Renal cortex interstitium (tissue), 11 donors: ENCODE measurements at regions not wholly inside any gene's neighbourhood (a gene's known extent, or its start where the extent isn't known, plus 50 kb on each side); places are given as distances from the start of the nearest gene placed in this dataset.

Source experiments
- DNase-seq, 11 donors: peaks; one replicate each; pipeline ENCODE4 v3.0.0-alpha.2; 2013; ENCODE audit warnings: low read depth in 9 of 11, low spot score in 4 of 11; ENCODE audit errors: extremely low read depth in 1 of 11

DNA sequence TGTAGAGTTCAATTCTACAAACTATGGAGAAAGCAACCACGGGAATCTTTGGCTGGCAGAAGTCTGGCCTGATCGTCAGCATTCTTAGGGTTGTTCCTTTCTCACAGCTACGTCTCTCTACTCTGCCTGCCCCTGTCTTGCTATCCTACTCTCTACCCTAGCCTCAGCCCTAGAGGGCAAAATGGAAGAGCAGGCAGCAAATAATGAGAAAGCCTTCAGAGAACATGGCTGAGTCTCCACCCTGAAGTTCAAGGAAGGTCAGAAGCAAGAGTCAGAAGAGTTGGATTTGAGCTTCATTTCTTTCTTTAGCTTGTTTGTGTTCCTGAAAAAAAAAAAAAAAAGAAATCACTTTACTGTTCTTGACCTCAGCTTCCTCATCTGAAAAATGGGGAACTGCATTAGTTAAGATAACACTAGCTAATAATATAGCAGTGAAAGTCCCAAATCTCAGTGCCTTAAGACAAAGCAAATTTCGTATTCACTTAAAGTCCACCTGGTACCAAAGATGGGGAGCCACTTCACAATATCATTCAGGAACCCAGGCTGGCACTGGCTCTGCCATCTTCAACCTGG lies 50.2 kb upstream of the CCND2 start:
- no peak for DNase-seq

DNA sequence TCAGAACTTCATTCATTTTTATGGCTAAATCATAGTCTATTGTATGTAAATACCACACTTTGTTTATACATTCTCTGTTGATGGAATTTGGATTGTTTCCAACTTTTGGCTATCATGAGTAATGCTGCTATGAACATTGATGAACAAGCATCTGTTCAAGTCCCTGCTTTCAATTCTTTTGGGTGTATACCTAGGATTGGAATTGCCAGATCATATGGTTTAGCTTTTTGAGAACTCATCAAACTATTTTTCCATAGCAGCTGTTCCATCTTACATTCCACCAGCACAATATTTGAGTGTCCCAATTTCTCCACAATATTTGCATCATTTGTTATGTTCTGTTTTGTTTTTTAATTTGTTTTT lies 52.3 kb upstream of the CCND2 start:
- no peak for DNase-seq

DNA sequence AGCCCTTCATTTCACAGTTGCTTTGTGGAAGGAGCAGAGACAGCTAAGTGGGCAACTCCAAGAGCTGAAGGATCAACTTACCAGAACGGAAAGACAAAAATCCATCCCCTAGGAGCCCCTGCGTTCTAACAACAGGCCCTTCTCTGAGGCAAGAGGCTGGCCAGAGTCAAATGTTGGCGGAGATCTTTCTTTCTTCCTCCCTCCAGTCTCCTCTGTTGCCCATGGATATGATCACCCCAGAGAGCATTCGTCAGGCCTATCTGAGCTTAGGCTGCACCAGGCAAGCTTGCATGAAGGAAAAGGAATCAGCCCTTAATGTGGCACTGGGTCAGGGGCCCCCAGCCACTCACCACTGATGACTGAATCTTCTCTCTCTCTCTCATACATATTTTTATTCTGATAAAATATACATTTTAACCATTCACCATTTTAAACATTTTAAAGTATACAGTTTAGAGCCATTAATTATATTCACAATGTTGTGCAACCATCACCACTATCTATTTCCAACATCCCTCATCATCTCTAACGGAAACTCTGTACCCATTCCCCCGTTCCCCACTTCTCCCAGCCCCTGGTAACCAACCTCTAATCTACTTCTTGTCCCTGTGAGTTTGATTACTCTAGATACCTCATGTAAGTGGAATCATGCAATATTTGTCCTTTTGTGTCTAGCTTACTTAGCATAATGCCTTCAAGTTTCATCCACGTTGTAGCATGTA lies 52.9 kb upstream of the CCND2 start:
- DNase-seq: no peak

DNA sequence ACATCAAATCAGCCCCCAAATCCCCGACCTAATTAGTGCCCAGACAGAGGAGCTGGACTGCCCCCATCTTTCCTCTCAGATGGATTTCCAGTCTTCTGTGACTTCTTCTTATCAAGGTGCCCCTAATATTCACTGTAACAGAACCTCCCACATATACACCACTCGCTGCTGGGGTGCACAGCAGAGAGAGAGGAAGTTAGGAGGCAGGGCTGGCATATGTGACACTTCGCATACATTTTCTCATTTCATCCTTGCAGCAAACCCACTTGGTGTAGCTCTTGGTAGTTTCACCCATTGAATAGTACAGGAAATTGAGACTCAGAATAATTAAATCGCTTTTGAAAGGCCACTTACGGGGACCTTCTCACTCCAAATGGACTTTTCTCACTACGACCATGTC lies 56.5 kb upstream of the CCND2 start:
- DNase-seq: no peak

DNA sequence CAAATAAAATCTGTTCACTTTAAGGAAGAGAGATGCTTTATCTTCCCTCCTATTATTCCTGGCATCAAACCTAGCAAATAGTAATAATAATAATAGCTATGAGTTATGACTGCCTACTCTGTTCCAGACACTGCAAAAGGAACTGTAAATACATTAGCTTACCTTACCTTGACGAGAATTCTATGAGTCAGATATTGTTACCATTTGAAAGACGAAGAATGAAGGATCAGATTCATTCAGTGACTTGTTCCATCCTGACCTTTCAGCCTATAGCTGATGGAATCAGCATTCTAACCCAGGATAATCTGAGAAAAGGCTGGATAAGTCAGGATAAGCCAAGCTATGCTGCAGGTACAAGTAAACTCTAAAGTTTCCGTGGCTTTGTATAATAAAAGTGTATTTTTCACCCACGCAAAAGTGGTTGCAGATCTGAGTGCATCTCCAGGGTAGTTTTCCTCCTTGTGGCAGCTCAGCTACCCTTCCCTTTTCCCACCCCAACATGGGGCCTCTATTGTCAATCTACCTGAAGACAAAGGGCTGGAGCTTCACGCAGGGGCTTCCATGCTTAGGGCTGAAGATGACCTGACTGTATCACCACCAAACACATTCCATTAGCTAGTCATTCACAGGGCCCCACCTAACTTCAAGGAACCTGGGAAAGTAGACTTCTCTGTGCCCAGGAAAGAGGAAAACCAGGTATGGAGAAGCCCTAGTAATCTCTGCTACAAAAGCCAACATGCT lies 57.2 kb upstream of the CCND2 start:
- DNase-seq: no peak

DNA sequence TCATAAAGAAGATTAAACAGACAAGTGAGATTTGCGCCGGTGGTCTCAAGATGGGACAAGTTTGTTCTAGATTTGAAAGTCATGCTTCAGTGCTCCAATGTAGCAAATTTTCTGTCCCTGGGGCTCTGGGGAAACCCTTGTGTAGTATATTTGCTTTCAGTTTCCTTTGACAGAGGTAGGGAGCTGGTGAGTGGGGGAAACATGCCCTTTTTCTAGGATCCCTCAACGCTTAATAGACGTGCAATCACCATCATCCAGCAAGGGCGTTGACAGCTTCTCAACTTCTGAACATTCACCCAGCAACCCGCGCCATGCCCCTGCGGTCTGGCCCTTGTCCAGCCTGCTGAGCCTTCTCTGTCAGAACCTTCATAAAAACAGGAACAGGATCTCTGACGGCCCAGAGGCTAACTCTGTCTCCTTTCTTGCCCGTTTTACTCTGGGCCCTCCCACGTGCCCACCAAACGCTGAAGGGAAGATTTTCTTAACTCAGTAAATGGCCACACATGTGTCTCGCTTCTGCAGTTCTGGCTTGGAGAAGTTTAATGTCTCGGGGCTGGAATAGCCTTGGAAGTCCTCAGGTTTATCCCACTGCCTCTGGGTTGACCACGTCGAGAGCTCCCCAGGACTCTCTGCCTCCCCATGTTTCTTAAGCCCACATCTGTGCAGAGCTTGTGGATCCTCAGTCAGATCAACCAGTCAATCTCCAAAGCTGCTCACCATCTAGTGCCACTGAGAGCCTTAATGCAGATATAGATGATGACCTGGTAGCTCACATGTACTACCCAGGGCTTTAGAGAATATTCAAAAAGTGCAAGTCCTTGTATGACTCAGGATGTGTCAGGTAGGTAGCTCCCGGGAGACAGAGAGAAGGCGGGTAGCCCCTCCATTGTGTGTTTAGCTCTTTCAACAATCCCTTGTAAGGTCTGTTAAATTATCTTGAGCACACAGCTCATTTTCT lies 58.1 kb upstream of the CCND2 start:
- no peak for DNase-seq

DNA sequence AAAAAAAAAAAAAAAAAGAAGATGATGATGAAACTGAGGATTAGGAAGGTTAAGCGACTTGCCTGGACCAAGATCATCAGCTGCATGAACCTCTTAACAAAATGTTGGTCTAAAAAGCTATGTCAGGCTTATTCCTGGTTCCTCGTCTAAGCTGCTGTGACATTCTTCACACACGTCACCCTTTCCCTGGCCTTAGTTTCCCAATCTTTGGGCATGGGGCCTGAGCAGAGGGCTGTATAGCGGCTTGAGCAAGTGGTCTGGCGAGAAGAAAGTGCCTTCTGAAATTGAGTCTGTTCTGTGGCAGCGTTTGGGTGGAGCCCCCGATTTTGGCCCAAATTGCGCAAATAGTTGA lies 58.7 kb upstream of the CCND2 start:
- no peak for DNase-seq

DNA sequence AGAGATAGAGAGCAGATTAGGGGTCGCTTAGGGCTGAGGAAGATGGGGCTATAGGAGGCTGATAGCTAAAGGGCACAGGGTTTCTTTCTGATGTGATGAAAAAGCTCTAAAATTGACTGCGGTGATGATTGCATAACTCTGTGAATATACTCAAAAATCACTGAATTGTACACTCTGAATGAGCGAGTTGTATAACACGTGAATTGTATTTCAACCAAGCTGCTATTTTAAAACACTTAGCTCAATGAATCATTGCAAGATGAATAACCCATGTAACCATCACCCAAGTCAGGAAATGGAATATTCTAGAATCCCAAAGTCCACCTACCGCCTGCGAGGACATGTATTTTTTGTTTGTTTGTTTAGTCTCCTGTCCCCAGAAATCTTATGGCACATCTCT lies 60.1 kb upstream of the CCND2 start:
- DNase-seq: no peak

DNA sequence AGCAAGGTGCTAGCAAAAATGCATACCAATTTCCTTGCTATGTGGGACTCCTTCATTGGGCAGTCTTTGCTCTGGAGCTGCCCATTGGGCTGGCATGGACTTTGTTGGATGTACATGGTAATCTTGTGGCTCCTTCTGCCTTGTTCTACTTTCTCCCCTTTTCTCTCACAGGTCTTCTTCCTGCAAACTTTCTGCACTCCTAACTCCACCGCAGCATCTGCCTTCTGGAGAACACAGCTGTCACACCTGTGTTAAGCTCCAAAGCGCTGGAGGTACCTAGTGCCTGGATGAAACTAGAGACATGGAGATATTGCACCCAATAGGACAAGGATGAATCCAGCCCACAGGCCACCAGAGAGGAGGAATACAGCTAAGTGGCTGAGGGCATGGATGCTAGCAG lies 60.7 kb upstream of the CCND2 start:
- DNase-seq: no peak

DNA sequence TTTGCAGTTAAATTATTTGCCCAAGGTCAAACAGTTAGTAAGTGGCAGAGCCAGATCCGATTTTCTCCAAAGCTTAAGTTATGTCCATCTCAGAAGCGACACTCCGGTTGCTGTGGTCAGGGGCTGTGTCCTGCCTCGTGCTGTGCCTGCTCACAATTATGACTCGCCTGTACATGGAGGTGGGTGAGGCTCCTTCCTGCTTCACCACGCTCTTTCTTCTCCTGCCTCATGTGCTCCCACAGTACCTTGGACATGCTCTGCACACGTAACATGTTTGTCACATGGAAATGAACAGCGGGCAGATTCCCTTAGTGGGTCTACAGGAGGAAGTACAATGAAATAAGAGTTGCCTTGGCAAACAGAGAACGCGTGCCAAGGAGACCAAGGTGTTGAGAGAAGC lies 62.2 kb upstream of the CCND2 start:
- DNase-seq: no peak

DNA sequence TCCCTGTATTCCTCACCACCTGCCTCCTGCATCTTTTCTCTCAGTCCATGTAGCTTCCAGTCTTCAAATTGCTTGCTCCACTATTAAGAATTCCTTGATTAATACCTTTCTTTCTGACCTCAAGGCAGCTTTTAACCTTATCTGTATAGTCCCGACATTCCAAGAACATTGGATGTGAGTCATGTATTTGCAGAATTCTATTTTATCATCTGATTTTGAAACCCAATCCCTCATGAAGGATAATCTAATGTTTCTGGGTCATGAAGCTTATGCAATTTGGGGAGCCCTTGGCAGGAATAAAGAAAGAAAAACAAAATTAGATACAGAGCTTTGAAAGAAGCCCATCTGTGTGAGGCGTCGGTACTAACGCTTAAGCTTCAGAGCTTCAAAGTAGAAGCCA lies 63.4 kb upstream of the CCND2 start:
- DNase-seq: no peak

DNA sequence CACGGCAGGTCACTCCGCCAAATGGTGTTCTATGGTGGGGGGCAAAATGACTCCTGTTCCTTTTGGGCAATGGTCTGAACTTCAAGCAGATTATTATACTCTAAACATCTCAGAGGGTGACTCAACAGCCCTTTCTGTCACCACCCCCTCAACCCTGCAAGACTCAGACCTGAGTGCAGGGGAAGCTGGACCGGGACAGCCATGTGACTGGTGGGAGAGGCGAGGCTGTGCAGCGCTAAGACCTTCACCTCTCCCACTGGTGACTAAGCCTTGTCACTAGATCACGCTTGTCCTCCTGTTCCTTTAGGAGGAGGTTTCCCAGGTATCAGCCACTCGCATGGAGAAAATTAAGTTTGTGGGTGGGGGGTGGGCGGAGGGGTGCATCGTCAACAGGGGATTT lies 67.1 kb upstream of the CCND2 start:
- no peak for DNase-seq

DNA sequence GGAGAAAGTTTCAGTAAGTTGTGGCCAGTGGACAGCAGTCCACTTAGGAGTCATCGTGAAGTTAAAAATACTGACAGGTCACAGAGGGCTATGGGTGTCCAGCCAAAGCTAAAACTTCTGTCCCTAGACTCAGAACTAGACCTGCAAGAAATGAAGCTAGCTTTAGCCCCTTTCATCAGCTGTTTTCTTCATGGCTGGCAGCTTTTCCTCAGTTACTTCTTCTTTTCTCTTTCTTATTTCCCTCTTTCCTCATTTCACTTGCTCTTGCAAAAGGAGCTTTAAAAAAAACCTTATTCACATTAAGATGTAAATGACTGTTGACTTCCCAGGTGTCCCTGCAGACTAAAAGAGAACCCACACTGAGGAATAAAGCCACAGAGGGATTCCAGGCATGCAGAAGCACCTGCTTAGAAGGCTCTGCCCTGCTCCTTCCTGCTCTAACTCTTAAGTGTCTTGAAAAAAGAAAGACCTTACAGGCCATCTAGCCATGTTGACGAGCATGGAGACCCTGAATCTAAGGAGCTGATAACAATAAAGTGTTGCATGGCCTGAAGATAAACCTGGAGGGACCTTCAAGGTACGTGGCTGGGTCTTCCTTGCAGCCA lies 69.7 kb upstream of the CCND2 start:
- no peak for DNase-seq

DNA sequence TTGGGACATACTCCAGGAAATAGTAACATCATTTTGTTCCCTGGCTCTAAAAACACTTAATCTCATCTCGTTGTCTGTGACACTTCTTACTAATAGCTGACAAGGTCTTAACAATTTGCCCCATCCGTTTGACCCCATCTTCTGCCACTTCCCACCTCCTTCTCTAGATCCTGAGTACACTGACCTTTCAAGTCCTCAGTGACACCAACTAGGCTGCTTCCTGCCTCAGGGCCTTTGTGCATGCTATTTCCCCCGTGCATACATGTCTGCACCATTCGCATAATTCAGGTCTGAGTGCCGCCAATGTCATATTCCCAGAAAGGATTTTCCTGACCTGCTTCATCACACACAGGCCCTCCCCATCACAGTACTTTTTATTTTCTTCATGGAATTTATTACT lies 70.6 kb upstream of the CCND2 start:
- DNase-seq: no peak

DNA sequence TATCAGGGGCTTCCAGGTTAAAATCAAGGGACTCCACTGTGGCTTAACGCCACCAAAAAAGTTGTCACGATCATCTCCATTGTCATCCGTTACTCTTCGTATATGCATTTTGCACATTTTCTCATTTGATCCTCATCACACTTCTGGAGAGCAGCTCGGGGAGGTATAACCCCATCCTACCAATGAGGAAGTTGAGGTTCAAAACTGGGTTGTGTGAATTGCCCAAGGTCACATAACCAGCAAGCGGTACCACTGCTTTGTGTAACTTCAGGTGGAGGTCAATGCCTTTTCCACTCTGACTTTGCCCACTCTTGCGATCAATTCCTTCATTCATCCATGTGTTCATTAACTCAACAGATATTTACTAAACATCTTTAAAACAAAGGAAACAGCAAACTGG lies 71.1 kb upstream of the CCND2 start:
- no peak for DNase-seq

DNA sequence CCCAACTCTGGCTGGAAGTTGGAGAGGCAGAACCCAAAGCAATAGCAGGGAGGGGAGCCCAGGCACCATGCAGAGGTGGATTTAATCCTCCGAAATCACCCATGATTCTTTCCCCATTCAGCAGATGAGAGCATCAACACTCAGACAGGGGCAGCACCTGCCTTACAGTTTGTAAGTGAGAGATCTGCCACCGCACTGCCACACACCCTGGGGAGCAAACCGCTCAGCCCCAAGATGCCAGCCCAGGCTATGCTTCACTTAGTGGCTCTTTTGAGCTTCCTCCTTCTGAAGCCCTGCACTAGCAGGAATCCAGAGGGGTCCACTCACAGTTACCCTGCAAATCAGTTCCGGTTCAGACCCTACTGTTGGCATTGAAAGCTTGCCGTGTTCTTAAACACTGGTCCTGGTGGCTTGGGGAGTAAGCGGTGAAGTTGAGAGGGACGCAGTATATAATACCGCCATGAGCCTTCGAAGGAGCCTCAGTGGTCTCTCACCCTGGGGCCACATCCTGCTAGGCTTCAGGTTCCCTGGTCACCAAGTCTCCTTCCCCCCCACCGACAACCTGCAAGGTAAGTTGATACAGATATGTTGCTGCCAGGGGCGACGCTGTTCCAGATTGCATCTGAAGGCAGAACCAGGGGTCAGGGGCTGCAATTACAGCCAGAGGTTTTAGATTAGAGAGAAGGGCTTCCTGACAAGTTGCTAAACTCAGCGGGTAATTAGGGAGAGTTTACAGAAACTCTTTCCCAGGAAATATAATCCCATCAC lies 72.0 kb upstream of the CCND2 start:
- DNase-seq: peak in 1 of 11 donors; percentile 14

DNA sequence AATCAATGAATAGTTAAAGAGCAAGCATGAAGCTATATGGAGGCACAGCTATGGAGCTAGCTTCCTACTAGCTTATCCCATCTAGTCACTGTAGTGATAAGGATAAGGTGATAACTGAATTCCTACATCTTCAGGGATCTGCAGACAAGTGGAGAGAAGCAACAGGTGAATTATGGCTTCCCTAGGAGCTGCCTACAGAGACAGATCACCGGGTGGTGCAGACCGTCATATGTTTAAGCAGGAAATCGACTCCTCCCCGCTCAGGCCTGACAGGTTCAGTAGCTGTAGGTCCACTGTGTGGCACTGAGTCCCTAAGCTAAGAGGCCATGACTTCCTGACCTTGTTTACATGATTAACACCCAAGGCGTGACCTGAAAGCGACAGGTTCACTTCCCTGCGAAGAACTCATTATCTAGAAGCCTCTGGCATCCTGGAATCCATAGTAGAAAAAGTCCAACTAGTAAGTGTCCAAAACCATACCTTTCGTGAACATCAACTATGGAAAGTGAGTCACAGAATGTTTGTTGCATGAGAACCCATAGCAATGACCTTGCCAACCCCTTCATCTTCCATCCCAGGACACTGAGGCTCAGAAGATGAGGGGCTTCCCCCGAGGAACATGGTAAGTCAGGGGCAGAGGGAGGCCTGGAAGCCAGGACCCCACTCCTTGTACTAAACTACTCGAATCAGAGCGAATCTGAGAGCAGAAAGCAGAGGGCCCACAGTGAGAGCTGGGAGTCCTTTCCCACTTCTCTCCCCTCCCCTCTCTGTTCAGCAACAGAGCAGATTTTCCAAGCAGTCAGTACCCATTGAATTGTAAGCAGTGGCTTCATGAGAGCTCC lies 75.4 kb upstream of the CCND2 start:
- DNase-seq: no peak
